NCI-H2171 (cell line): ENCODE measurements at regions not wholly inside any gene's neighbourhood (a gene's known extent, or its start where the extent isn't known, plus 50 kb on each side); places are given as distances from the start of the nearest gene placed in this dataset.

ENCODE experiments used
- DNase-seq: peaks from one replicate; lab custom pipeline; 2025; lab: John Stamatoyannopoulos, UW

- DNase-seq, result no peak
Observed at GRCh38 chr7:16055263-16055976, 365.9 kb downstream of the CRPPA start.

- no peak for DNase-seq
Observed at GRCh38 chr7:16051561-16052255, 365.2 kb upstream of the MEOX2 start.

- no peak for DNase-seq
Observed at GRCh38 chr7:16046041-16046440, 359.6 kb upstream of the MEOX2 start.

- no peak for DNase-seq
Observed at GRCh38 chr7:16045296-16045695, 358.8 kb upstream of the MEOX2 start.

GRCh38 chr7:16044645-16045044 is 358.2 kb upstream of the MEOX2 start:
- no peak for DNase-seq

GRCh38 chr7:16040346-16040745 is 353.9 kb upstream of the MEOX2 start:
- no peak for DNase-seq

- no peak for DNase-seq
Observed at GRCh38 chr7:16038906-16039305, 352.4 kb upstream of the MEOX2 start.

GRCh38 chr7:16035392-16035791 is 348.9 kb upstream of the MEOX2 start:
- DNase-seq, result no peak

- DNase-seq, result no peak
Observed at GRCh38 chr7:16034866-16035265, 348.4 kb upstream of the MEOX2 start.

- DNase-seq, result no peak
Observed at GRCh38 chr7:16034353-16034752, 347.9 kb upstream of the MEOX2 start.

- no peak for DNase-seq
Observed at GRCh38 chr7:16033233-16033632, 346.8 kb upstream of the MEOX2 start.

GRCh38 chr7:16028636-16029035 is 342.2 kb upstream of the MEOX2 start:
- DNase-seq, result no peak

- no peak for DNase-seq
Observed at GRCh38 chr7:16028103-16028502, 341.6 kb upstream of the MEOX2 start.

GRCh38 chr7:16027396-16027795 is 340.9 kb upstream of the MEOX2 start:
- DNase-seq, result no peak

GRCh38 chr7:16026253-16027020 is 340.0 kb upstream of the MEOX2 start:
- DNase-seq, result no peak

- DNase-seq, result no peak
Observed at GRCh38 chr7:16025696-16026095, 339.2 kb upstream of the MEOX2 start.

- DNase-seq, result no peak
Observed at GRCh38 chr7:16023503-16023902, 337.0 kb upstream of the MEOX2 start.

- DNase-seq, result no peak
Observed at GRCh38 chr7:16023046-16023445, 336.6 kb upstream of the MEOX2 start.

GRCh38 chr7:16021851-16022250 is 335.4 kb upstream of the MEOX2 start:
- DNase-seq, result no peak

GRCh38 chr7:16015981-16016380 is 329.5 kb upstream of the MEOX2 start:
- DNase-seq, result no peak

- DNase-seq, result no peak
Observed at GRCh38 chr7:16014031-16014430, 327.5 kb upstream of the MEOX2 start.

GRCh38 chr7:16007911-16008310 is 321.4 kb upstream of the MEOX2 start:
- DNase-seq, result no peak

- no peak for DNase-seq
Observed at GRCh38 chr7:16004702-16005101, 318.2 kb upstream of the MEOX2 start.
